ENCODE measurements at regions not wholly inside any gene's neighbourhood (a gene's known extent, or its start where the extent isn't known, plus 50 kb on each side); places are given as distances from the start of the nearest gene placed in this dataset.

GRCh38 chr3:18635215-18635614 is 210.1 kb upstream of the SATB1 start:
- TF ChIP-seq EZH2 (IDR thresholded peaks at IDR 0.05; ENCODE audit: low read length) = no peak
- TF ChIP-seq CTCF (optimal IDR thresholded peaks at IDR 0.05 in 1 of 3, IDR thresholded peaks at IDR 0.05 in 1 of 3, conservative IDR thresholded peaks at IDR 0.05 in 1 of 3; ENCODE audit: extremely low read depth in 1 of 3, insufficient read depth in 2 of 3, low read length in 3 of 3) = no peak

Measured in keratinocyte (primary cell).